CD14-positive monocyte (primary cell): ENCODE measurements at regions not wholly inside any gene's neighbourhood (a gene's known extent, or its start where the extent isn't known, plus 50 kb on each side); places are given as distances from the start of the nearest gene placed in this dataset.
"Not testable (repeated sequence)": the region's sequence is repeated elsewhere in the genome, so short reads cannot be mapped to it uniquely, and the experiment has no call there.

Source experiments
- DNase-seq, 3 donors: peaks; one replicate each; pipeline ENCODE4 v3.0.0-alpha.2; 2011 to 2022
- H2AFZ ChIP-seq: 2 replicates; pipeline ENCODE4 v1.6.0; 2012; ENCODE audit warnings: mild to moderate bottlenecking, low read depth, low read length, inconsistent platforms; ENCODE audit not compliant: insufficient read depth, poor library complexity, severe bottlenecking
- H3K27ac ChIP-seq, 2 donors: 1 replicate in 1 of 2; 2 replicates in 1 of 2; pipeline ENCODE4 v1.5.1; 2012 to 2013; ENCODE audit warnings: low read length in 2 of 2, control low read depth in 1 of 2, inconsistent platforms in 1 of 2, low read depth in 1 of 2, mild to moderate bottlenecking in 1 of 2
- H3K27me3 ChIP-seq, 2 donors: one replicate each; pipeline versions ENCODE4 v1.6.0 to v1.6.1; 2011 to 2013; ENCODE audit warnings: low read length in 2 of 2; ENCODE audit not compliant: control insufficient read depth in 2 of 2, insufficient read depth in 2 of 2
- H3K36me3 ChIP-seq, 2 donors: replicated peaks in 1 of 2; 1 replicate in 1 of 2; 2 replicates in 1 of 2; pipeline versions ENCODE4 v1.5.1 to v1.6.1; 2012 to 2013; ENCODE audit warnings: low read length in 2 of 2, control low read depth in 1 of 2, inconsistent platforms in 1 of 2, mild to moderate bottlenecking in 1 of 2; ENCODE audit not compliant: insufficient read depth in 2 of 2, control insufficient read depth in 1 of 2
- H3K4me1 ChIP-seq, 2 donors: 1 replicate in 1 of 2; 2 replicates in 1 of 2; pipeline versions ENCODE4 v1.5.1 to v1.6.1; 2012 to 2013; ENCODE audit warnings: low read length in 2 of 2, control low read depth in 1 of 2, inconsistent platforms in 1 of 2, mild to moderate bottlenecking in 1 of 2, moderate library complexity in 1 of 2; ENCODE audit not compliant: insufficient read depth in 2 of 2, control insufficient read depth in 1 of 2
- H3K4me2 ChIP-seq: replicated peaks from 2 replicates; pipeline ENCODE3; 2012; ENCODE audit warnings: low read length, moderate library complexity, mild to moderate bottlenecking; ENCODE audit not compliant: poor library complexity, severe bottlenecking; ENCODE audit errors: extremely low read depth
- H3K4me3 ChIP-seq, 3 experiments: fragments of 200-600 bp in 1 of 3; sonication (generic) in 1 of 3; replicated peaks in 1 of 3; 1 replicate in 2 of 3; 2 replicates in 1 of 3; pipeline ENCODE4 v1.5.1; 2011 to 2013; ENCODE audit warnings: low read length in 3 of 3, mild to moderate bottlenecking in 3 of 3, control low read depth in 2 of 3, low read depth in 2 of 3, inconsistent platforms in 1 of 3, moderate library complexity in 1 of 3
- H3K79me2 ChIP-seq: 2 replicates; pipeline ENCODE4 v1.6.0; 2012; ENCODE audit warnings: mild to moderate bottlenecking, control low read depth, inconsistent platforms, low read length, moderate library complexity; ENCODE audit not compliant: insufficient read depth
- H3K9ac ChIP-seq: 2 replicates; pipeline ENCODE4 v1.6.0; 2017; ENCODE audit warnings: low read length, mild to moderate bottlenecking; ENCODE audit not compliant: insufficient read depth, poor library complexity, severe bottlenecking
- H3K9me3 ChIP-seq, 2 donors: replicated peaks in 1 of 2; 1 replicate in 1 of 2; 2 replicates in 1 of 2; pipeline versions ENCODE4 v1.5.1 to v1.6.1; 2012 to 2013; ENCODE audit warnings: low read length in 2 of 2, control low read depth in 1 of 2; ENCODE audit not compliant: control insufficient read depth in 1 of 2, insufficient read depth in 1 of 2
- H4K20me1 ChIP-seq: 2 replicates; pipeline ENCODE4 v1.6.0; 2012; ENCODE audit warnings: mild to moderate bottlenecking, low read length, control low read depth, moderate library complexity; ENCODE audit not compliant: insufficient read depth
- H3K27ac Mint-ChIP-seq, 7 donors: one replicate each; pipeline ENCODE4 v1.8.0; 2020; ENCODE audit warnings: mild to moderate bottlenecking in 7 of 7, mixed read lengths in 7 of 7, moderate library complexity in 6 of 7, inconsistent platforms in 2 of 7
- H3K27me3 Mint-ChIP-seq, 3 donors: one replicate each; pipeline ENCODE4 v1.8.0; 2021 to 2022; ENCODE audit warnings: low read depth in 3 of 3, mild to moderate bottlenecking in 3 of 3, mixed read lengths in 3 of 3, moderate library complexity in 3 of 3, inconsistent platforms in 1 of 3
- H3K36me3 Mint-ChIP-seq, 2 donors: one replicate each; pipeline ENCODE4 v1.8.0; 2020; ENCODE audit warnings: mixed read lengths in 2 of 2, inconsistent platforms in 1 of 2, mild to moderate bottlenecking in 1 of 2
- H3K4me1 Mint-ChIP-seq: one replicate; pipeline ENCODE4 v1.8.0; 2020; ENCODE audit warnings: mild to moderate bottlenecking, mixed read lengths
- H3K4me3 Mint-ChIP-seq, 2 donors: one replicate each; pipeline ENCODE4 v1.8.0; 2020; ENCODE audit warnings: mild to moderate bottlenecking in 2 of 2, mixed read lengths in 2 of 2, moderate library complexity in 1 of 2
- H3K9me3 Mint-ChIP-seq, 7 donors: one replicate each; pipeline ENCODE4 v1.8.0; 2020 to 2022; ENCODE audit warnings: mixed read lengths in 7 of 7, mild to moderate bottlenecking in 6 of 7, moderate library complexity in 6 of 7, inconsistent platforms in 2 of 7
- WGBS: methylation state at CpG from one replicate; pipeline ENCODE4 v1.1.5; 2013; ENCODE audit warnings: missing lambda C conversion rate; ENCODE audit not compliant: insufficient coverage; 5-methylcytosine and 5-hydroxymethylcytosine counted together
- intact Hi-C, 2 donors: fragments of 100-400 bp; cut with micrococcal nuclease; formaldehyde crosslinking; loops; one replicate each; pipeline versions ENCODE4 v1.15.0 to v1.15.1; 2023
- TF ChIP-seq, protein P1 (sequence below): fragments of 200-600 bp; IDR thresholded peaks from one replicate; pipeline ENCODE4 v1.8.0; 2022; ENCODE audit warnings: antibody characterized with exemption, mild to moderate bottlenecking

- H3K9ac ChIP-seq = no peak overlapping the region
- no peaks in the 10 kb centered on the region for H3K4me1 ChIP-seq
- no peak overlapping the region for H2AFZ ChIP-seq
- TF ChIP-seq, protein P1, sequence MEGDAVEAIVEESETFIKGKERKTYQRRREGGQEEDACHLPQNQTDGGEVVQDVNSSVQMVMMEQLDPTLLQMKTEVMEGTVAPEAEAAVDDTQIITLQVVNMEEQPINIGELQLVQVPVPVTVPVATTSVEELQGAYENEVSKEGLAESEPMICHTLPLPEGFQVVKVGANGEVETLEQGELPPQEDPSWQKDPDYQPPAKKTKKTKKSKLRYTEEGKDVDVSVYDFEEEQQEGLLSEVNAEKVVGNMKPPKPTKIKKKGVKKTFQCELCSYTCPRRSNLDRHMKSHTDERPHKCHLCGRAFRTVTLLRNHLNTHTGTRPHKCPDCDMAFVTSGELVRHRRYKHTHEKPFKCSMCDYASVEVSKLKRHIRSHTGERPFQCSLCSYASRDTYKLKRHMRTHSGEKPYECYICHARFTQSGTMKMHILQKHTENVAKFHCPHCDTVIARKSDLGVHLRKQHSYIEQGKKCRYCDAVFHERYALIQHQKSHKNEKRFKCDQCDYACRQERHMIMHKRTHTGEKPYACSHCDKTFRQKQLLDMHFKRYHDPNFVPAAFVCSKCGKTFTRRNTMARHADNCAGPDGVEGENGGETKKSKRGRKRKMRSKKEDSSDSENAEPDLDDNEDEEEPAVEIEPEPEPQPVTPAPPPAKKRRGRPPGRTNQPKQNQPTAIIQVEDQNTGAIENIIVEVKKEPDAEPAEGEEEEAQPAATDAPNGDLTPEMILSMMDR = no peak
- intact Hi-C loops = no loop called here
- Mint-ChIP-seq H3K4me1 (peaks cover 3% of the 10 kb centered on the region), H3K36me3 (no peaks in the 10 kb centered on the region), H3K27me3 (peaks cover 0 to 3% (median 0%) of the 10 kb centered on the region in 3 donors), H3K27ac (no peak overlapping the region), H3K4me3 (no peak overlapping the region), H3K9me3 (peaks cover 4 to 9% (median 8%) of the 10 kb centered on the region in 7 donors)
- no peaks in the 10 kb centered on the region for H3K9me3 ChIP-seq
- 82% methylated on average over 3 of the region's 7 CpGs for WGBS
- H3K27me3 ChIP-seq = no peaks in the 10 kb centered on the region
- no peaks in the 10 kb centered on the region for H3K79me2 ChIP-seq
- no peaks in the 10 kb centered on the region for H3K36me3 ChIP-seq
- no peaks in the 10 kb centered on the region for H4K20me1 ChIP-seq
- H3K27ac ChIP-seq = no peak overlapping the region
- H3K4me3 ChIP-seq = no peak overlapping the region
- H3K4me2 ChIP-seq = no peak overlapping the region
- DNase-seq = no peak
Observed at GRCh38 chr3:101134331-101134730, 141.1 kb upstream of the ABI3BP start.

GRCh38 chr3:101133652-101134051 lies 140.4 kb upstream of the ABI3BP start:
- WGBS = no CpG with 5 or more reads among the region's 1 CpG
- TF ChIP-seq, protein P1 = no peak
- no peak for DNase-seq
- H3K4me2 ChIP-seq = no peak overlapping the region
- no peaks in the 10 kb centered on the region for H3K4me1 ChIP-seq
- H3K9ac ChIP-seq = no peak overlapping the region
- H3K9me3 Mint-ChIP-seq = peaks cover 4 to 9% (median 8%) of the 10 kb centered on the region in 7 donors
- H3K27me3 ChIP-seq = no peaks in the 10 kb centered on the region
- no peaks in the 10 kb centered on the region for H3K36me3 Mint-ChIP-seq
- H3K27ac ChIP-seq = no peak overlapping the region
- H3K79me2 ChIP-seq = no peaks in the 10 kb centered on the region
- H2AFZ ChIP-seq = peak overlapping the region; percentile 6
- no peaks in the 10 kb centered on the region for H3K36me3 ChIP-seq
- H4K20me1 ChIP-seq = no peaks in the 10 kb centered on the region
- intact Hi-C loops = no loop called here
- peaks cover 0 to 3% (median 0%) of the 10 kb centered on the region in 3 donors for H3K27me3 Mint-ChIP-seq
- no peaks in the 10 kb centered on the region for H3K9me3 ChIP-seq
- H3K4me3 ChIP-seq = no peak overlapping the region
- peaks cover 3% of the 10 kb centered on the region for H3K4me1 Mint-ChIP-seq
- peak overlapping the region in 1 of 2 donors; percentile 32 for H3K4me3 Mint-ChIP-seq
- H3K27ac Mint-ChIP-seq = no peak overlapping the region

GRCh38 chr3:101133197-101133596 lies 140.0 kb upstream of the ABI3BP start:
- H3K27me3 Mint-ChIP-seq, H3K4me3 Mint-ChIP-seq, H3K27ac Mint-ChIP-seq, H3K4me1 ChIP-seq, H3K36me3 ChIP-seq, intact Hi-C loops, H3K4me3 ChIP-seq, H3K4me2 ChIP-seq, H3K36me3 Mint-ChIP-seq, DNase-seq, H3K9ac ChIP-seq, H4K20me1 ChIP-seq, H3K9me3 Mint-ChIP-seq, H3K27me3 ChIP-seq, H3K4me1 Mint-ChIP-seq, H2AFZ ChIP-seq, H3K9me3 ChIP-seq, H3K79me2 ChIP-seq, H3K27ac ChIP-seq: not testable (repeated sequence)
- WGBS = no CpG with 5 or more reads among the region's 7 CpGs
